Transverse colon (tissue), 4 donors: ENCODE measurements at regions not wholly inside any gene's neighbourhood (a gene's known extent, or its start where the extent isn't known, plus 50 kb on each side); places are given as distances from the start of the nearest gene placed in this dataset.

Experiments used
- DNase-seq: peaks from one replicate; pipeline ENCODE4 v3.0.0-alpha.2; 2019
- H3K27ac ChIP-seq, 4 donors: fragments of 200-600 bp; sonication (generic); 2 replicates each; pipeline ENCODE4 v1.5.1; 2016 to 2018; ENCODE audit warnings: inconsistent platforms in 4 of 4
- H3K27me3 ChIP-seq: fragments of 200-600 bp; sonication (generic); 2 replicates; pipeline ENCODE4 v1.5.1; 2017; ENCODE audit warnings: inconsistent platforms
- H3K36me3 ChIP-seq, 4 donors: fragments of 200-600 bp; sonication (generic); 2 replicates each; pipeline ENCODE4 v1.5.1; 2017 to 2019; ENCODE audit warnings: inconsistent platforms in 4 of 4
- H3K4me1 ChIP-seq, 4 donors: fragments of 200-600 bp; sonication (generic); 2 replicates each; pipeline ENCODE4 v1.5.1; 2017 to 2020; ENCODE audit warnings: inconsistent platforms in 4 of 4
- H3K4me3 ChIP-seq, 4 donors: fragments of 200-600 bp; sonication (generic); 1 replicate in 1 of 4; 2 replicates in 3 of 4; pipeline versions ENCODE4 v1.5.1 to v1.6.1; 2017 to 2019; ENCODE audit warnings: inconsistent platforms in 4 of 4
- H3K9me3 ChIP-seq, 2 donors: fragments of 200-600 bp; sonication (generic); 2 replicates each; pipeline ENCODE4 v1.5.1; 2017 to 2019; ENCODE audit warnings: inconsistent platforms in 2 of 2
- EP300 ChIP-seq: sonication (generic); formaldehyde crosslinking; IDR thresholded peaks from one replicate; pipeline ENCODE4 v1.6.1; 2017; ENCODE audit warnings: antibody characterized with exemption, low read depth
- POLR2A ChIP-seq: fragments of 450-650 bp; IDR thresholded peaks from one replicate; pipeline ENCODE4 v1.6.1; 2016; ENCODE audit warnings: antibody characterized with exemption, mild to moderate bottlenecking, moderate library complexity
- POLR2AphosphoS5 ChIP-seq, 3 donors: sonication (generic); formaldehyde crosslinking; IDR thresholded peaks; one replicate each; pipeline ENCODE4 v1.6.1; 2016; ENCODE audit warnings: antibody characterized with exemption in 3 of 3
- WGBS, 2 donors: methylation state at CpG; one replicate each; pipeline ENCODE4 v1.1.5; 2018; ENCODE audit warnings: low coverage in 1 of 2; 5-methylcytosine and 5-hydroxymethylcytosine counted together
- in situ Hi-C, 4 donors: fragments of 200-750 bp; cut with MboI; loops; one replicate each; pipeline versions ENCODE4 v1.15.0 to v1.15.1; 2017; ENCODE audit warnings: low sequenced_read_pairs in 3 of 4, low pct_ligation_motif_present in 1 of 4, low pct_unique_long_range_greater_than_20kb in 1 of 4
- intact Hi-C: fragments of 100-400 bp; cut with DNase I; formaldehyde crosslinking; loops from one replicate; pipeline ENCODE4 v1.15.1; 2023; ENCODE audit warnings: low total_unique reads
- TF ChIP-seq, protein P1 (sequence below), 5 experiments: fragments of 200-600 bp in 3 of 5; fragments of 450-650 bp in 2 of 5; sonication (generic) in 3 of 5; IDR thresholded peaks; 1 replicate in 2 of 5; 2 replicates in 3 of 5; pipeline ENCODE4 v1.5.1; 2016 to 2017; ENCODE audit warnings: antibody characterized with exemption in 5 of 5, inconsistent platforms in 3 of 5, mild to moderate bottlenecking in 2 of 5, moderate library complexity in 1 of 5

DNA sequence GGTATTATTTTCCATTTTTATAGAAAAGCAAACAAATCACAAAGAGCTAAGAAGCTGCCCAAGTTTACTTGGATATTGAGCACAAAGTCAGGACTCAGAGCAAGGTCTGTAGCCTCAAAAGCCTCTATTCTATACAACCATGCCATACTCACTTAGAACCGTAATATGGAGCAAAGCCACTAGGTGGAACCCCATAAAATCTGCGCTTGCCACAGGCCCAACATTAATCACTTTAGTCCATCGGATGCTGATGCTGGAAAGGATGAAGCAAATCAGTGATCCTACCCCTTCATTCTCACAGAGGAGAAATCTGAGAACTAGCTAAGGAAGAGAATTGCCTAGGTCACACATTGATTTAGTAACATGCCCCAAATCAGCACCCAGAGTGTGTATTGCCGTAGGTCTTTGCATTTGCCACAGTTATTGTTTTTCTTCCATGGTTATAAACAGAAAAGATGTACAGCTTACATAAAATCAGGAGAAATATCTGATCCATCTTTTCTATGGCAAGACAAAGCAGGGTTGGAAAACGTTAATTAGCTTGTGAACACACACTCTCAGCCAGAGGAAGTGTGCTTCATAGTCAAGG lies 56.7 kb upstream of the RAB38 start:
- H3K4me1 ChIP-seq, result no peaks in the 10 kb centered on the region
- no peaks in the 10 kb centered on the region for H3K27me3 ChIP-seq
- H3K27ac ChIP-seq, result no peak overlapping the region
- DNase-seq, result no peak
- intact Hi-C loops (no loop called here), in situ Hi-C loops (loop anchor here (25.0 kb wide), 1 partner anchor 305 kb away; no protein-coding TSS in a partner anchor)
- 46 to 47% methylated on average over 5 of the region's 5 CpGs for WGBS, 2 donors
- TF ChIP-seq, protein P1, sequence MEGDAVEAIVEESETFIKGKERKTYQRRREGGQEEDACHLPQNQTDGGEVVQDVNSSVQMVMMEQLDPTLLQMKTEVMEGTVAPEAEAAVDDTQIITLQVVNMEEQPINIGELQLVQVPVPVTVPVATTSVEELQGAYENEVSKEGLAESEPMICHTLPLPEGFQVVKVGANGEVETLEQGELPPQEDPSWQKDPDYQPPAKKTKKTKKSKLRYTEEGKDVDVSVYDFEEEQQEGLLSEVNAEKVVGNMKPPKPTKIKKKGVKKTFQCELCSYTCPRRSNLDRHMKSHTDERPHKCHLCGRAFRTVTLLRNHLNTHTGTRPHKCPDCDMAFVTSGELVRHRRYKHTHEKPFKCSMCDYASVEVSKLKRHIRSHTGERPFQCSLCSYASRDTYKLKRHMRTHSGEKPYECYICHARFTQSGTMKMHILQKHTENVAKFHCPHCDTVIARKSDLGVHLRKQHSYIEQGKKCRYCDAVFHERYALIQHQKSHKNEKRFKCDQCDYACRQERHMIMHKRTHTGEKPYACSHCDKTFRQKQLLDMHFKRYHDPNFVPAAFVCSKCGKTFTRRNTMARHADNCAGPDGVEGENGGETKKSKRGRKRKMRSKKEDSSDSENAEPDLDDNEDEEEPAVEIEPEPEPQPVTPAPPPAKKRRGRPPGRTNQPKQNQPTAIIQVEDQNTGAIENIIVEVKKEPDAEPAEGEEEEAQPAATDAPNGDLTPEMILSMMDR (IDR thresholded peaks at IDR 0.05), result peak; percentile 43 to 67 (median 57)
- TF ChIP-seq POLR2AphosphoS5 (IDR thresholded peaks at IDR 0.05), result no peak
- TF ChIP-seq POLR2A, result no peak
- no peaks in the 10 kb centered on the region for H3K36me3 ChIP-seq
- H3K4me3 ChIP-seq, result no peak overlapping the region
- peaks cover 0 to 8% of the 10 kb centered on the region in 2 donors for H3K9me3 ChIP-seq

DNA sequence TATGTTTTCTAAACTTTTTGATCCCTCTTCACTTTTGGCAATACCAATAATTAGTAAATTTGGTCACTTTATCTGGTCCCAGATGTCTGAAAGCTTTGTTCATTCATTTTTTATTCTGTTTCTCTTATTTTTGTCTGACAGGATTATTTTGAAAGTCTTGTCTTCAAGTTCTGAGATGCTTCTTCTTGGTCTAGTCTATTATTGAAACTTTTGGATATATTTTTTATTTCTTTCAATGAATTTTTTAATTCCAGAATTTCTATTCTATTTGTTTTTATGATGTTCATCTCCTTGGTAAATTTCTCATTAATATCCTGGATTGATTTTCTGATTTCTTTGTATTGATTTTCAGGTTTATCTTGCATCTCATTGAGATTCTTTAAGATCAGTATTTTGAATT lies 54.1 kb upstream of the RAB38 start:
- peaks cover 7 to 10% of the 10 kb centered on the region in 2 donors for H3K9me3 ChIP-seq
- H3K27ac ChIP-seq, result no peak overlapping the region
- no peaks in the 10 kb centered on the region for H3K36me3 ChIP-seq
- H3K27me3 ChIP-seq, result no peaks in the 10 kb centered on the region
- intact Hi-C loops, result no loop called here
- in situ Hi-C loops, result loop anchor here (25.0 kb wide), 1 partner anchor 308 kb away; no protein-coding TSS in a partner anchor
- H3K4me3 ChIP-seq, result no peak overlapping the region
- no peaks in the 10 kb centered on the region for H3K4me1 ChIP-seq
- no peak for DNase-seq
- TF ChIP-seq POLR2AphosphoS5 (IDR thresholded peaks at IDR 0.05) (no peak), EP300 (no peak), POLR2A (no peak)
- TF ChIP-seq, protein P1 (IDR thresholded peaks at IDR 0.05), result no peak
